SK-N-SH treated with all-trans-retinoic acid at 6 μM for 48 hours (cell line): ENCODE measurements at regions not wholly inside any gene's neighbourhood (a gene's known extent, or its start where the extent isn't known, plus 50 kb on each side); places are given as distances from the start of the nearest gene placed in this dataset.

Experiments used
- ARNTL ChIP-seq: fragments of 450-650 bp; formaldehyde crosslinking; IDR thresholded peaks from 2 replicates; pipeline ENCODE4 v1.5.0; 2020; ENCODE audit warnings: low read depth, mild to moderate bottlenecking, moderate library complexity, borderline replicate concordance
- BACH2 ChIP-seq: fragments of 250-450 bp; sonication (Bioruptor Pico); IDR thresholded peaks from 2 replicates; pipeline ENCODE4 v1.9.0; 2021; ENCODE audit warnings: mild to moderate bottlenecking, borderline replicate concordance
- CREB5 ChIP-seq: fragments of 250-450 bp; sonication (Bioruptor Pico); IDR thresholded peaks from 2 replicates; pipeline ENCODE4 v1.5.1; 2020; ENCODE audit warnings: low read depth, mild to moderate bottlenecking, moderate library complexity
- OSR1 ChIP-seq: fragments of 250-450 bp; sonication (Bioruptor Pico); IDR thresholded peaks from 2 replicates; pipeline ENCODE4 v1.8.0; 2022; ENCODE audit warnings: moderate library complexity, mild to moderate bottlenecking, inconsistent platforms
- PATZ1 ChIP-seq: fragments of 250-450 bp; sonication (Bioruptor Pico); IDR thresholded peaks from 2 replicates; pipeline ENCODE4 v1.8.0; 2020; ENCODE audit warnings: mild to moderate bottlenecking, moderate library complexity, borderline replicate concordance
- POU6F1 ChIP-seq: fragments of 250-450 bp; sonication (Bioruptor Pico); IDR thresholded peaks from 2 replicates; pipeline ENCODE4 v1.8.0; 2021; ENCODE audit warnings: low read depth, mild to moderate bottlenecking, moderate library complexity, borderline replicate concordance
- PPARA ChIP-seq: fragments of 250-450 bp; sonication (Bioruptor Pico); IDR thresholded peaks from 2 replicates; pipeline ENCODE4 v1.5.0; 2020; ENCODE audit warnings: mild to moderate bottlenecking, borderline replicate concordance
- RARB ChIP-seq: fragments of 250-450 bp; sonication (Bioruptor Pico); IDR thresholded peaks from 2 replicates; pipeline ENCODE4 v1.8.0; 2021; ENCODE audit warnings: mild to moderate bottlenecking, moderate library complexity
- TSHZ2 ChIP-seq: fragments of 250-450 bp; sonication (Bioruptor Pico); IDR thresholded peaks from 2 replicates; pipeline ENCODE4 v1.5.0; 2020; ENCODE audit warnings: mild to moderate bottlenecking, moderate library complexity
- ZFP3 ChIP-seq: fragments of 250-450 bp; sonication (Bioruptor Pico); IDR thresholded peaks from 2 replicates; pipeline ENCODE4 v1.5.0; 2020; ENCODE audit warnings: mild to moderate bottlenecking, moderate library complexity
- ZFP30 ChIP-seq: fragments of 450-650 bp; formaldehyde crosslinking; IDR thresholded peaks from 2 replicates; pipeline ENCODE4 v1.5.0; 2022; ENCODE audit warnings: mild to moderate bottlenecking, moderate library complexity
- ZNF70 ChIP-seq: fragments of 450-650 bp; formaldehyde crosslinking; IDR thresholded peaks from 2 replicates; pipeline ENCODE4 v1.5.0; 2020; ENCODE audit warnings: mild to moderate bottlenecking, moderate library complexity
- ZNF8 ChIP-seq: fragments of 450-650 bp; formaldehyde crosslinking; IDR thresholded peaks from 2 replicates; pipeline ENCODE4 v1.5.0; 2020; ENCODE audit warnings: mild to moderate bottlenecking, moderate library complexity

GRCh38 chr2:234414596-234414995 is 82.3 kb downstream of the ARL4C start:
- no peak for TF ChIP-seq ZFP30 (CRISPR knock-in tag)
- no peak for TF ChIP-seq CREB5 (CRISPR knock-in tag)
- no peak for TF ChIP-seq TSHZ2
- no peak for TF ChIP-seq ZNF8 (CRISPR knock-in tag)
- no peak for TF ChIP-seq BACH2 (CRISPR knock-in tag)
- TF ChIP-seq ZFP3 (CRISPR knock-in tag) = no peak
- TF ChIP-seq RARB = no peak
- TF ChIP-seq ARNTL (CRISPR knock-in tag) = no peak
- TF ChIP-seq ZNF70 (CRISPR knock-in tag) = no peak
- no peak for TF ChIP-seq PATZ1 (CRISPR knock-in tag)
- TF ChIP-seq POU6F1 (CRISPR knock-in tag) = no peak
- no peak for TF ChIP-seq PPARA (CRISPR knock-in tag)
- TF ChIP-seq OSR1 (CRISPR knock-in tag) = no peak
